Activated naive CD4-positive, alpha-beta T cell treated with anti-CD3 and anti-CD28 coated beads, Interleukin-2, amount 10 ng/mL, durations not matched to agents 7 days and 5 days (primary cell): ENCODE measurements at regions not wholly inside any gene's neighbourhood (a gene's known extent, or its start where the extent isn't known, plus 50 kb on each side); places are given as distances from the start of the nearest gene placed in this dataset.
"Not testable (repeated sequence)": the region's sequence is repeated elsewhere in the genome, so short reads cannot be mapped to it uniquely, and the experiment has no call there.

Experiments
- CTCF ChIA-PET: fragments of 350-600 bp; sonication (Branson Sonifier 250); formaldehyde crosslinking; loops from one replicate; lab custom pipeline; 2021; ENCODE audit warnings: antibody characterized with exemption; lab: Charles Lee
- DNase-seq: peaks from one replicate; pipeline ENCODE4 v3.0.0-alpha.2; 2020
- H3K27ac Mint-ChIP-seq: one replicate; pipeline ENCODE4 v1.8.0; 2021; ENCODE audit warnings: mild to moderate bottlenecking, moderate library complexity, mixed read lengths
- H3K27me3 Mint-ChIP-seq: one replicate; pipeline ENCODE4 v1.8.0; 2021; ENCODE audit warnings: mild to moderate bottlenecking, mixed read lengths
- H3K36me3 Mint-ChIP-seq: one replicate; pipeline ENCODE4 v1.8.0; 2021; ENCODE audit warnings: mixed read lengths
- H3K4me1 Mint-ChIP-seq: one replicate; pipeline ENCODE4 v1.8.0; 2021; ENCODE audit warnings: mixed read lengths
- H3K4me3 Mint-ChIP-seq: one replicate; pipeline ENCODE4 v1.8.0; 2021; ENCODE audit warnings: mild to moderate bottlenecking, moderate library complexity, mixed read lengths
- H3K9me3 Mint-ChIP-seq: one replicate; pipeline ENCODE4 v1.8.0; 2021; ENCODE audit warnings: mixed read lengths

- Mint-ChIP-seq H3K9me3 (peaks cover 13% of the 10 kb centered on the region), H3K36me3 (no peaks in the 10 kb centered on the region), H3K27ac (no peak overlapping the region), H3K27me3 (no peaks in the 10 kb centered on the region), H3K4me3 (no peak overlapping the region), H3K4me1 (no peaks in the 10 kb centered on the region)
- CTCF ChIA-PET, result no interaction called here
- no peak for DNase-seq
These were observed 253.9 kb upstream of the MDGA2 start for GRCh38 chr14:47929334-47929733.

GRCh38 chr14:47921133-47921532, 245.7 kb upstream of the MDGA2 start:
- no peak overlapping the region for H3K27ac Mint-ChIP-seq
- DNase-seq, result no peak
- peaks cover 6% of the 10 kb centered on the region for H3K9me3 Mint-ChIP-seq
- no peaks in the 10 kb centered on the region for H3K36me3 Mint-ChIP-seq
- H3K27me3 Mint-ChIP-seq, result no peaks in the 10 kb centered on the region
- CTCF ChIA-PET, result no interaction called here
- no peak overlapping the region for H3K4me3 Mint-ChIP-seq
- H3K4me1 Mint-ChIP-seq, result no peaks in the 10 kb centered on the region

- H3K27me3 Mint-ChIP-seq, result no peaks in the 10 kb centered on the region
- H3K27ac Mint-ChIP-seq, result no peak overlapping the region
- DNase-seq, result no peak
- no peaks in the 10 kb centered on the region for H3K36me3 Mint-ChIP-seq
- peaks cover 2% of the 10 kb centered on the region for H3K9me3 Mint-ChIP-seq
- H3K4me3 Mint-ChIP-seq, result no peak overlapping the region
- H3K4me1 Mint-ChIP-seq, result no peaks in the 10 kb centered on the region
- CTCF ChIA-PET, result no interaction called here
These were observed 244.6 kb upstream of the MDGA2 start for GRCh38 chr14:47919997-47920396.

DNA sequence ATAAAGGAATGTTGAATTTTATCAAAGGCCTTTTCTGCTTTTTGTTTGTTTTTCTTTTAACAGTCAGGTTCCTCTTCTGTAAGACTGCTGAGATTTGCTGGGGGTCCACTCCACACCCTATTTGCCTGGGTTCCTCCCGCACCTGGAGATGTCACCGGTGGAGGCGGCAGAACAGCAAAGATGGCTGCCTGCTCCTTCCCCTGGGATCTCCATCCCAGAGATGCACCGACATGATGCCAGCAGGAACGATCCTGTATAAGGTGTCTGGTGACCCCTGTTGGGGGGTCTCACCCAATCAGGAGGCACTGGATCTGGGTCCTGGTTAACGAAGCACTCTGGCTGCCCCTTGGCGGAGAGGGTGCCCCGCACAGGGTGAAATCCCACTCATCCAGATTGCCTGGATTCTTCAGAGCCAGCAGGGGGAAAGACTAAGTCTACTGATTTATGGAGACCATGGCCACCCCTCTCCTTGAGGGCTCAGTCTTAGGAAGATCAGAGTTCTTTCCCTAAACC, 244.0 kb upstream of the MDGA2 start:
- H3K36me3 Mint-ChIP-seq, result no peaks in the 10 kb centered on the region
- H3K4me1 Mint-ChIP-seq, result no peaks in the 10 kb centered on the region
- no peaks in the 10 kb centered on the region for H3K27me3 Mint-ChIP-seq
- peaks cover 2% of the 10 kb centered on the region for H3K9me3 Mint-ChIP-seq
- no peak overlapping the region for H3K4me3 Mint-ChIP-seq
- H3K27ac Mint-ChIP-seq, result no peak overlapping the region
- CTCF ChIA-PET, result no interaction called here
- no peak for DNase-seq

- CTCF ChIA-PET, result interaction anchor here (0.7 to 1.4 kb wide), 3 partner anchors 10 to 1441 kb away, joined by 3 to 4 read pairs (median 3); no protein-coding TSS in a partner anchor
- Mint-ChIP-seq H3K4me3 (no peak overlapping the region), H3K27me3 (no peaks in the 10 kb centered on the region), H3K4me1 (no peaks in the 10 kb centered on the region), H3K36me3 (no peaks in the 10 kb centered on the region), H3K27ac (no peak overlapping the region), H3K9me3 (peaks cover 2% of the 10 kb centered on the region)
- no peak for DNase-seq
These were observed 242.0 kb upstream of the MDGA2 start for GRCh38 chr14:47917344-47917954.

DNA sequence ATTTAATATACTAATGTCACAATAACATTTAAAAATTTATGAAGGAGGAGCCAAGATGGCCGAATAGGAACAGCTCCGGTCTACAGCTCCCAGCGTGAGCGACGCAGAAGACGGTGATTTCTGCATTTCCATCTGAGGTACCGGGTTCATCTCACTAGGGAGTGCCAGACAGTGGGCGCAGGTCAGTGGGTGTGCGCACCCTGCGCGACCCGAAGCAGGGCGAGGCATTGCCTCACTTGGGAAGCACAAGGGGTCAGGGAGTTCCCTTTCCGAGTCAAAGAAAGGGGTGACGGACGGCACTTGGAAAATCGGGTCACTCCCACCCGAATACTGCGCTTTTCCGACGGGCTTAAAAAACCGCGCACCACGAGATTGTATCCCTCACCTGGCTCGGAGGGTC, 225.7 kb upstream of the MDGA2 start:
- DNase-seq, CTCF ChIA-PET, H3K4me1 Mint-ChIP-seq, H3K9me3 Mint-ChIP-seq, H3K4me3 Mint-ChIP-seq, H3K36me3 Mint-ChIP-seq, H3K27ac Mint-ChIP-seq, H3K27me3 Mint-ChIP-seq: not testable (repeated sequence)

DNA sequence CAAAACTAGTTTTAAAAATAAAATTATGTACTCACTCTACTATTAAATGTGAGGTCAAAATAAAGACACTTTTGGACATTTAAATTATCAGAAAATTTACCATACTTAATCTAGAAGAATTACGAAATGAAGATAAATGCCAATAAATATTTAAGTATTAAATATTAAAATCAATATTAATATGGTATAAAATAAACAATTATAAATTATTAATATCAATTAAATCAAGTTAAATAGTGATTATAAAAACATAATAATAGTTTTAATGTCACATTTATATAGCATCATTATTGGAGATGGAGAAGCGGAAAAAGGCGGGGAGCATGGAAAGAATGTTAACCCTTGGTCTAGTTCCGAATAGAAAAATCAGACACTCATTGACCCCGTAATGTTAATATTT, 224.3 kb upstream of the MDGA2 start:
- CTCF ChIA-PET, result no interaction called here
- H3K9me3 Mint-ChIP-seq, result peaks cover 6% of the 10 kb centered on the region
- DNase-seq, result no peak
- no peaks in the 10 kb centered on the region for H3K27me3 Mint-ChIP-seq
- H3K4me1 Mint-ChIP-seq, result no peaks in the 10 kb centered on the region
- no peaks in the 10 kb centered on the region for H3K36me3 Mint-ChIP-seq
- no peak overlapping the region for H3K4me3 Mint-ChIP-seq
- no peak overlapping the region for H3K27ac Mint-ChIP-seq

GRCh38 chr14:47874350-47874749, 198.9 kb upstream of the MDGA2 start:
- H3K9me3 Mint-ChIP-seq, result peaks cover 10% of the 10 kb centered on the region
- no peak overlapping the region for H3K4me3 Mint-ChIP-seq
- no peak overlapping the region for H3K27ac Mint-ChIP-seq
- no peak for DNase-seq
- CTCF ChIA-PET, result no interaction called here
- H3K36me3 Mint-ChIP-seq, result no peaks in the 10 kb centered on the region
- H3K4me1 Mint-ChIP-seq, result no peaks in the 10 kb centered on the region
- H3K27me3 Mint-ChIP-seq, result no peaks in the 10 kb centered on the region

- no peak overlapping the region for H3K27ac Mint-ChIP-seq
- no peaks in the 10 kb centered on the region for H3K36me3 Mint-ChIP-seq
- no peak for DNase-seq
- no peaks in the 10 kb centered on the region for H3K27me3 Mint-ChIP-seq
- H3K4me1 Mint-ChIP-seq, result no peaks in the 10 kb centered on the region
- H3K4me3 Mint-ChIP-seq, result no peak overlapping the region
- H3K9me3 Mint-ChIP-seq, result peaks cover 6% of the 10 kb centered on the region
- CTCF ChIA-PET, result no interaction called here
These were observed 197.2 kb upstream of the MDGA2 start for GRCh38 chr14:47872588-47872987.

DNA sequence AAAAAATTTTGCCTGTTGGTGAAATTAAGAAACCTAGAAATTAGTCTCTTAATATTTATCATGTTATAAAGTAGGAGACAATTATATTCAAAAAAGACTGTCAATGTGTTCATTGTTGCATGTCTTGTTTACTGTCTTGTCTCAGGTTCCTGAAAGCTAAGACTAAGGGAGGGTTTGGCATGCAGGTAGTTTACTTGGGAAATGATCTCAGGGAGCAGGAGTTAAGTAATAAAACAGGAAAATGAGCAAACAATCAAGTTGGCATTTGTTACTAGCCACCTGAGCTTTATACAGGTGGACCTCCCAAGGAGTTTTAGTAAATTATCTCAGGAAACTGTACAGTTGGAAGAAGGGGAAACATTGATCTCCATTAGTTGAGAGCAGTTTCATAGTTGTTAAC, 188.0 kb upstream of the MDGA2 start:
- Mint-ChIP-seq H3K4me1 (no peaks in the 10 kb centered on the region), H3K27ac (no peak overlapping the region), H3K4me3 (no peak overlapping the region), H3K9me3 (peaks cover 10% of the 10 kb centered on the region), H3K36me3 (no peaks in the 10 kb centered on the region), H3K27me3 (no peaks in the 10 kb centered on the region)
- DNase-seq, result no peak
- CTCF ChIA-PET, result no interaction called here

DNA sequence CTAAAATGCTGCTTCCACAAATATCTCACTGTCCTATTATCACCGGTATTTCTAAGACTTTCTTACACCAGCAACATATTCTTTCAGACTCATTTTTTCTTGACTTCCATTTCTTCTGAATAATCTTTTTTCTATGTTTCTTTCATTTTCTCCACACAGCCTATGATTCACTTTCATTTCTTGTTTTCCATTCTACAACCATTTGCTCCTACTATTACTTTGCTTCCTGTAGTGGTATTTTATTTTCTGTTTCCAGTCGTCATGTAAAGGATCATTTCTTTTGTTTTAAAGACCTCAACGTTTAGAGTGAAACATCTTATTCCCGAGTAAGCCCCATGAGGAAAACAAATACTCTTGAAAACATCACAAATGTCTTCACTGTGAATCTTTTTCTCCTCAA, 182.2 kb upstream of the MDGA2 start:
- DNase-seq, result no peak
- CTCF ChIA-PET, result no interaction called here
- H3K4me3 Mint-ChIP-seq, result no peak overlapping the region
- H3K4me1 Mint-ChIP-seq, result no peaks in the 10 kb centered on the region
- no peaks in the 10 kb centered on the region for H3K36me3 Mint-ChIP-seq
- H3K27ac Mint-ChIP-seq, result no peak overlapping the region
- peaks cover under 1% of the 10 kb centered on the region for H3K9me3 Mint-ChIP-seq
- H3K27me3 Mint-ChIP-seq, result no peaks in the 10 kb centered on the region

DNA sequence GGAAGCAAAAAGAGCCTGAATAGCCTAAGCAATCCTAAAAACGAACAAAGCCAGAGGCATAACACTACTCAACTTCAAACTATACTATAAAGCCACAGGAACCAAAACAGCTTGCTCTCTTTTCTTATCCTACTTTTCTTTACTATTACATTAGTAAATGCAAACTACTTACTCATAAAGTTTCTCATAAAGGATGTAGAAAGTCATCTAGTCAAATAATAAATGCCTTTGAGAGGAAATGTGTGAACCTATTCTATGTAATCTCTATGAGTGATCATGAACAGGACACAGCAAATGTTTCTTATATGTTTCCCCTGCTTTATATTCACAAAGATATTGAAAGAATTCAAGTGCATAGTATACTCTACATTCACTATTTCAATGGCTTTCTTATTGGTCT, 176.9 kb upstream of the MDGA2 start:
- CTCF ChIA-PET, result no interaction called here
- H3K27ac Mint-ChIP-seq, result no peak overlapping the region
- H3K4me3 Mint-ChIP-seq, result no peak overlapping the region
- no peak for DNase-seq
- H3K27me3 Mint-ChIP-seq, result no peaks in the 10 kb centered on the region
- no peaks in the 10 kb centered on the region for H3K4me1 Mint-ChIP-seq
- H3K9me3 Mint-ChIP-seq, result peaks cover 4% of the 10 kb centered on the region
- H3K36me3 Mint-ChIP-seq, result no peaks in the 10 kb centered on the region

DNA sequence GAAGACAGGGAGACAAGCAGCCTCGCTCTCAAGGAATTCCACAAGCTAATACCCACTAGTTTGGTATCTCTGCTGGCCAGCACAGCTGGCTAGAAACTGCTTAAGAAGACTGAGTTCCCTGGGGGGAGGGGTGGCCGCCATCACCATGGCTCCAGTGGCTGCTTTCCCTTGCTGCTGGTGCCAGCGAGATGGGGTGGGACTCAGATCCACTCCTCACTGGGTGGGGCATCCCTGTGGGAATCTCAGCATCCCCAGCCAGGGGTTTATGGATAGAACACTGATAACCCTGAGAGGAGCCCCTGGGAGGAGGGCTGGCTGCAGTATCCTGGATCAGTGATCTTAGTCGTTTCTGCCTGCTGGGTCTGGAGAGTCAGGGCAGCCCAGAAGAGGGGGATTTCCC, 170.6 kb upstream of the MDGA2 start:
- CTCF ChIA-PET, result no interaction called here
- H3K4me3 Mint-ChIP-seq, result no peak overlapping the region
- DNase-seq, result no peak
- H3K9me3 Mint-ChIP-seq, result peaks cover 10% of the 10 kb centered on the region
- H3K4me1 Mint-ChIP-seq, result no peaks in the 10 kb centered on the region
- no peak overlapping the region for H3K27ac Mint-ChIP-seq
- H3K27me3 Mint-ChIP-seq, result no peaks in the 10 kb centered on the region
- no peaks in the 10 kb centered on the region for H3K36me3 Mint-ChIP-seq

- H3K36me3 Mint-ChIP-seq, result no peaks in the 10 kb centered on the region
- CTCF ChIA-PET, result no interaction called here
- no peaks in the 10 kb centered on the region for H3K4me1 Mint-ChIP-seq
- H3K9me3 Mint-ChIP-seq, result peaks cover 9% of the 10 kb centered on the region
- H3K4me3 Mint-ChIP-seq, result no peak overlapping the region
- no peak overlapping the region for H3K27ac Mint-ChIP-seq
- no peaks in the 10 kb centered on the region for H3K27me3 Mint-ChIP-seq
- DNase-seq, result no peak
These were observed 167.8 kb upstream of the MDGA2 start for GRCh38 chr14:47843236-47843635.

GRCh38 chr14:47833011-47833410, 157.6 kb upstream of the MDGA2 start:
- Mint-ChIP-seq H3K27me3 (no peaks in the 10 kb centered on the region), H3K9me3 (peaks cover 7% of the 10 kb centered on the region), H3K27ac (no peak overlapping the region), H3K4me3 (no peak overlapping the region), H3K36me3 (no peaks in the 10 kb centered on the region), H3K4me1 (no peaks in the 10 kb centered on the region)
- DNase-seq, result no peak
- CTCF ChIA-PET, result no interaction called here

DNA sequence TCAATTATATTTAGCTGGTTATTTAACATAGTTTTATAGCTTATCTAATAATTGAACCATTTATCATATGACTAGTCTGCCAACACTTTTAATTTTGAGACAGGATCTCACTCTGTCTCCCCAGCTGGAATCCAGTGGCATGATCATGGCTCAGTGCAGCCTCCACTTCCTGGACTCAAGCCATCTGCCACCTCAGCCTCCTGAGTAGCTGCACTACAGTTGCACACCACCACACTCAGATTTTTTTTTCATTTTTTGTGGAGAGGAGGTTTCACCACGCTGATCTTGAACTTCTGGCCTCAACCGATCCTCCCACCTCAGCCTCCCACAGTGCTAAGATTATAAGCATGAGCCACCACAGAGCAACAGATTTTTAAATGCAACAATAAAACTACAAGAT, 151.4 kb upstream of the MDGA2 start:
- H3K4me3 Mint-ChIP-seq, result no peak overlapping the region
- DNase-seq, result no peak
- CTCF ChIA-PET, result no interaction called here
- no peaks in the 10 kb centered on the region for H3K36me3 Mint-ChIP-seq
- no peaks in the 10 kb centered on the region for H3K27me3 Mint-ChIP-seq
- no peak overlapping the region for H3K27ac Mint-ChIP-seq
- no peaks in the 10 kb centered on the region for H3K4me1 Mint-ChIP-seq
- no peaks in the 10 kb centered on the region for H3K9me3 Mint-ChIP-seq
